ENCODE measurements at regions not wholly inside any gene's neighbourhood (a gene's known extent, or its start where the extent isn't known, plus 50 kb on each side); places are given as distances from the start of the nearest gene placed in this dataset.

- intact Hi-C loops (cut with micrococcal nuclease; ENCODE audit: unreplicated experiment) = no loop called here
- DNase-seq = no peak
- Mint-ChIP-seq H3K36me3 (ENCODE audit: insufficient read depth, unreplicated experiment) (no peaks in the 10 kb centered on the region), H3K4me3 (ENCODE audit: low read depth, unreplicated experiment) (no peak overlapping the region), H3K27ac (ENCODE audit: unreplicated experiment) (no peak overlapping the region), H3K9me3 (ENCODE audit: low read depth, unreplicated experiment) (peaks cover 12% of the 10 kb centered on the region), H3K27me3 (ENCODE audit: unreplicated experiment) (no peaks in the 10 kb centered on the region), H3K4me1 (ENCODE audit: low read depth, unreplicated experiment) (no peaks in the 10 kb centered on the region)
- CTCF ChIA-PET = no interaction called here
- BruUV-seq (replicated peaks) = no TSS peak
- TF ChIP-seq, protein P1, sequence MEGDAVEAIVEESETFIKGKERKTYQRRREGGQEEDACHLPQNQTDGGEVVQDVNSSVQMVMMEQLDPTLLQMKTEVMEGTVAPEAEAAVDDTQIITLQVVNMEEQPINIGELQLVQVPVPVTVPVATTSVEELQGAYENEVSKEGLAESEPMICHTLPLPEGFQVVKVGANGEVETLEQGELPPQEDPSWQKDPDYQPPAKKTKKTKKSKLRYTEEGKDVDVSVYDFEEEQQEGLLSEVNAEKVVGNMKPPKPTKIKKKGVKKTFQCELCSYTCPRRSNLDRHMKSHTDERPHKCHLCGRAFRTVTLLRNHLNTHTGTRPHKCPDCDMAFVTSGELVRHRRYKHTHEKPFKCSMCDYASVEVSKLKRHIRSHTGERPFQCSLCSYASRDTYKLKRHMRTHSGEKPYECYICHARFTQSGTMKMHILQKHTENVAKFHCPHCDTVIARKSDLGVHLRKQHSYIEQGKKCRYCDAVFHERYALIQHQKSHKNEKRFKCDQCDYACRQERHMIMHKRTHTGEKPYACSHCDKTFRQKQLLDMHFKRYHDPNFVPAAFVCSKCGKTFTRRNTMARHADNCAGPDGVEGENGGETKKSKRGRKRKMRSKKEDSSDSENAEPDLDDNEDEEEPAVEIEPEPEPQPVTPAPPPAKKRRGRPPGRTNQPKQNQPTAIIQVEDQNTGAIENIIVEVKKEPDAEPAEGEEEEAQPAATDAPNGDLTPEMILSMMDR (IDR thresholded peaks at IDR 0.05; ENCODE audit: unreplicated experiment) = no peak
These were observed 51.0 kb upstream of the CCNG1 start for GRCh38 chr5:163386352-163386751.

DNA sequence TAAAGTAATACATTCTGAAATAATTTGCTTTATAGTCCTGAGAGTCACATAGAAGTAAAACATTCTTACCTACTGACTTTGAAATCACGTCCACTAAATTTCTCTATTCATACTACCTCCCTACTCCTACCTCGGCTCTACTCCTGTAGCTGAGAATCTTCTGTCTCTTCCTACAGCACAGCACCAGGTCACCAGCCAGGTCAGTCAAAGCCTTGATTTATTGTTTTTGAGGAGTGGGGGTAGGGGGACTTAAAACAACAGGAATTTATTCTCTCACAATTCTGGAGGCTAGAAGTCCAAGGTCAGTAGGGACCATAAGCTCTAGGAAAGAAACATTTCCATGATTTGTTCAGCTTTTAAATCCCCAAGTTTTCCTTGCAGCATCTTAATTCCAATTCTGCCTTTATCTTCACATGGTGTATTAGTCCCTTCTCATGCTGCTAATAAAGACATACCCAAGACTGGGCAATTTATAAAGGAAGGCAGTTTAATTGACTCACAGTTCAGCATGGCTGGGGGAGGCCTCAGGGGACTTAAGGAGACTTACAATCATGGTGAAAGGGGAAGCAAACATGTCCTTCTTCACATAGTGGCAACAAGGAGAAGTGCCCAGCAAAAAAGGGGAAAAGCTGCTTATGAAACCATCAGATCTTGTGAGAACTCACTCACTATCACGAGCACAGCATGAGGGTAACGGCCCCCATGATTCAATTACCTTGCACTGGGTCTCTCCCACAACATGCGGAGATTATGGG, 49.6 kb upstream of the CCNG1 start:
- CTCF ChIA-PET = no interaction called here
- Mint-ChIP-seq H3K27ac (ENCODE audit: unreplicated experiment) (no peak overlapping the region), H3K4me3 (ENCODE audit: low read depth, unreplicated experiment) (no peak overlapping the region), H3K4me1 (ENCODE audit: low read depth, unreplicated experiment) (no peaks in the 10 kb centered on the region), H3K9me3 (ENCODE audit: low read depth, unreplicated experiment) (peaks cover 10% of the 10 kb centered on the region), H3K27me3 (ENCODE audit: unreplicated experiment) (no peaks in the 10 kb centered on the region), H3K36me3 (ENCODE audit: insufficient read depth, unreplicated experiment) (no peaks in the 10 kb centered on the region)
- intact Hi-C loops (cut with micrococcal nuclease; ENCODE audit: unreplicated experiment) = no loop called here
- no peak for DNase-seq
- TF ChIP-seq, protein P1 (IDR thresholded peaks at IDR 0.05; ENCODE audit: unreplicated experiment) = no peak
- BruUV-seq (replicated peaks) = no TSS peak

Data from Calu3 (cell line).